ENCODE measurements at regions not wholly inside any gene's neighbourhood (a gene's known extent, or its start where the extent isn't known, plus 50 kb on each side); places are given as distances from the start of the nearest gene placed in this dataset.

DNA sequence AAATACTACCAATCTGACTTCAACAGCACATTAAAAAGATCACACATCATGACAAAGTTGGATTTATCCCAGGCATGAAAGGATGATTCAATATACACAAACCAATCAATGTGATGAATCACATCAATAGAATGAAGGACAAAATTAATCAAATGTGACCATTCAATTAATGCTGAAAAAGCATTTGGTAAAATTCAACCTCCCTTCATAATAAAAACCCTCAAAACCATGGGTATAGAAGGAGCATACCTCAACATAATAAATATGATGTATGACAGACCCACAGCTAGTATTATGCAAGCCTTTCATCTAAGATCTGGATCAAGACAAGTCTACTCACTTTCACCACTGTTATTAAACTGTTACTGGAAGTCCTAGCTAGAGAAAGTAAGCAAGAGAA lies 921.7 kb upstream of the RAG2 start:
- no peak for DNase-seq (ENCODE audit: low read depth)

DNA sequence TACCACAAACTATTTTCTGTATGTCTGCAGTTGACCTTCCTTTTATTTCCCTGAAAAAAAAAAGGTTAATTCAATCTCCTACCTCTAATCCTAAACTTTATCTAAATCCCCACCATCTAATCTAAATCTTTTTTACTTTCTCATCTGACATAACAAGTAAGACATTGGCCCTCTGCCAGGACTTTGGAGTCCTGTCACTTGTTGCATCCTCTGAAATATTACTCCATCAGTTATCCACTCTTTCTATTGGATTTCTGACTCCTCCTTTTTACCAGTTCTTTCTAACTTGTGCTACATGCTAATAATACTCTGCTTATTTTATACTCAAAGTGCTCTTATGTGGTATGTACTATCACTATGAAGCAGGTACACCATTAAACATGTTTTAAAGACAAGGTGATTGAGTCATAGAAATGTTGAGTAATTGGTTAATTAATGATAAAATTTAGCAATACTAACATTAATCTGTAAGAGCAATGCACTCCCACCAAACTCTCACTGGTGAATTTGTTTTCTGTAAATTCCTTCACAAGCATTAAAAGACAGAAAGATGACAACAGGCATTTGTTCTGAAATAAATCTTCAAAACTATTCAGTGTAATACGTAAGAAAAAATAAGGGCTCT lies 914.2 kb upstream of the RAG2 start:
- DNase-seq (ENCODE audit: low read depth): no peak

DNA sequence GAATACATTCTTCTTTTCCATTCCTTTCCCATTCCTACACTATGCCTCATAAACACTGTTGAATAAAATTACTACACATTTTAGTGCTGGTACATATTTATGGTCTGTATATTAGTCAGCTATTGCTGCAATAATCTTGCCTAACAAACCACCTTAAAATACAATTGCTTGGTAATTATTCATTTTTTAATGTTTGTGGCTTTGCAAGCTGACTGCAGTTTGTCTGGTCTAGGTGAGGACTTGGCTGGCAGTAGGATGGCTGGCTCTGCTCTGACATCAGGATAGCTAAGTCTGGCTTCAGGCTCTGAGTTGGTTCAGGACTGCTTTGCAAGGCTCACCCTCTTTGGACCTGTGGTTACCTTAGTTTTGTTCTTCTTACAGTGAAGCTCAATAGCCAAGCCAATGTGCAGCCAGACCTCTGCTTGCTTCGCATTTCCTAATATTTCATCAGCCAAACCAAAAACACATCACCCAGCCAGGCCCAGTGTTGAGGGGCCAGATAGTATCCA lies 913.4 kb upstream of the RAG2 start:
- no peak for DNase-seq (ENCODE audit: low read depth)

DNA sequence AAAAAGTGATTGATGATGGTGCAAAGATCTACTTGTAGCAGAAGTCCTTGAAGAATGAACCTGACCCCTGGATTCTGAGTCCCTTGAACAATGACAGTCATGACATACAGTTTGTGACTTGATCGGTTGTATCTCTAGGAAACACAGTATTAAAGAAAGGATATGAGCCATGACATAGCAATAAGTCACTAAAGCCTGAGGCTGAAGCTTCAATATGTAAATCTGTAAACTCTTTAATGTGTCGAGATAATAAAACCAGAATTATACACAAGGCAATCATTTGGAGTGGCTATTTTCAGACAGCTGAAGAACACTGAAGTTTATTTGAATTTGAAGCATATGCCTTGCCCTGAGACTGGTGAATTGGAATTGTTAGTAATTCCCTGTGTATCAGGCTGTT lies 911.5 kb upstream of the RAG2 start:
- no peak for DNase-seq (ENCODE audit: low read depth)

DNA sequence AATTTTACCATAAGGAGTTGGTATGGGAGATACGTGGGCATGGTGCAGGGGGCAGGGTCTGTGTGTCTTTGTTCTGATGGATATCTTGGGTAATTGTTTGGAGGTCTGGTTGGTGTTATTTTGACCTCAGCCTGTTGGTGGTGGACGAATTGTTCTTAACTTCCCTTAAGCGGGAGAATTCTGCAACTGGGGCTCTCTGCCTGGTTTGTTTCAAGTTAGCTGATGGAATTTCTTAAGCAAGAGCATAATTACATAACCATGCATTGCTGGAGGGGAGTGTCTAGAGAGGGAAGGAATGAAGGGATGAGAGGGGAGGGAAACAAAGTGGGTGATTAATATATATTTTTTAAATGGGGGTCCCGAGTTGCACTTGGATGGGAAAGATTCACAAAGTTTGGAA lies 908.5 kb upstream of the RAG2 start:
- no peak for DNase-seq (ENCODE audit: low read depth)

DNA sequence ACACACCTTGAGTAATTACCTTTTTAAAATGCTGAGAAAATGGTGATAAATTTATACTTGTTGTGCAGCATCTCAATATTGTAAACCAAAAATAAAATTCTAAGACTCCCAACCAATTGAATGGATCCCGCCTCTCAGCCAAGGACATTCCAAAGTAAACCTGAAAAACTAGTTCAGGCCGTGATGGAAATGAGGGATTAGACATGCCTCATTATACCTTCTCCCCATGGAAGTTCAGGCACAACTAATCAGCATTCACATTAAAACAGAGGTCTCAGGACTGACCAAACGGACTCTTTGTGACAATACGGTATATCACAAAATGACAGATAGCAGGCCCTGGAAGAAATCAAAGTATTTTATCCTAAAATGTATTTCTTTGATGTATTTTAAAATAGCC lies 907.4 kb upstream of the RAG2 start:
- DNase-seq (ENCODE audit: low read depth): no peak

DNA sequence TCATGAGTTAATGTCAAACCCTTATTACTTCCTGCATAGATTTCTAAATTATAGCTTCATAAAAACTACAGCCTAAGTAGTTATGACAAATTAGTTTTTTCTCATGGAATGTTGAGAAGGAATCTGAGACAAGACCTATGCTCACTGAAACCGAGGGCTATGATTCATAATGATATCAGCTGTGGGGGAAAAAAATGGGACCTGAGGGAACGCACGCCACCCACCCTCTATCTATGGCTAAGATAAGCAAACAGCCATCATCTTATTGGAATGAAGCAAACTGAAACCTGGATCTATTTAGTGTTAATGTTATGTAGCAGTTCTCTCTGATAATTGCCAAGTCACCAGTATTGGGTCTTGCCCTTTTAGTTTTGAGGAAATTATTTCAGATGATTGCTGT lies 906.9 kb upstream of the RAG2 start:
- no peak for DNase-seq (ENCODE audit: low read depth)

DNA sequence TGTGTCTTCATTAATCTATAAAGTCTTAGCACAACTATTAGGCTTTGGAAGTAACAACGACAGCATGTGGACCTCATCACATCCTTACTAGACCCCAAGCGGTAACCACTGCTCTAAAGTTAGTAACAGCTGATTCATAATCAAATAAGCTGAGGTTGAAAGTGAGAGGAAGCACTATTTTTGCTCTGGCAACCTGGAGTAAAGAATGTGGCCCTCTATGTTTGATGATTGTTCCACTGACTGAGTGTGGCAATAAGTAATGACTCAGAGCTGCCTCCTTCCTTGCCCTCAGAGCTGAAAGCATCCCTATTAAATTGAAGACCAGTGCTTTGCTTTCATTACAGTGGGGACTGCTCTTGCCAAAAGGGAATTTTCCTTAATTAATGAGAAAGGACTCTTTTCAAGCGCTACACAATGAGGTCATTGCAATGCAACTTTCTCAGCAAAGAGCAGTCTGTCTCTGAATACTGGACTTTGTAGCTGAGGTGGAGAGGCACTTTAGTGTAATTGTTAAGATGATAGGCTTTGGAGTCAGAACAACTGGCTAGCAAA lies 906.1 kb upstream of the RAG2 start:
- no peak for DNase-seq (ENCODE audit: low read depth)

DNA sequence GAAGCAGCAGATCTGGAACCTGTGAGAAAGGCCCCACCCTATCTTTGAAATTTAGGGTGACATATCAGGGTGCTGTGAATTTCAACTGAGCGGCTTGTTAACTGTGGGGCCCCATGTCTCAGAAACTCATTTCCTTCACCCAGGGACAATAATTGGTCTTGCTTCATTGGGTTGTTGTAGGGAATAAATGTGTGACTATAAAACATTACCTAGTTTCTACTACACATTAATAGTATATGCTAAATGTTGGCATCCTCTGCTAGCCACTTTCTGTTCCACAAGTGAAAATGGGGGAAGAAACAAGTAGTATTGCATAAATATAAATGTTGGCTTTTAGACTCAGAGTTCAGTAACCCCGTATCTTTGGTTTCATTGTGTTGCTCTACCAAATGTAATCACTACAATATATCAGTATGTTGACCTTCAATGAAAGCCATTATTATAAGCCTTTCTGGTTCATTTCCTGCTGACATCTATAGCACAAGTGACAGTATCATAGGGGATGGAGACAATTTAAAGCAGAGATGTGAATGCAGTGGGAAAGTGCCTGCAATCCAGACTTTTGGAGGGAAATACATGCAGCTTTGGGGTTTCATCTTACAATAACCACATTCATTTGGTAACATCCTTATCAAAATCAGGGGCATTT lies 905.5 kb upstream of the RAG2 start:
- no peak for DNase-seq (ENCODE audit: low read depth)

DNA sequence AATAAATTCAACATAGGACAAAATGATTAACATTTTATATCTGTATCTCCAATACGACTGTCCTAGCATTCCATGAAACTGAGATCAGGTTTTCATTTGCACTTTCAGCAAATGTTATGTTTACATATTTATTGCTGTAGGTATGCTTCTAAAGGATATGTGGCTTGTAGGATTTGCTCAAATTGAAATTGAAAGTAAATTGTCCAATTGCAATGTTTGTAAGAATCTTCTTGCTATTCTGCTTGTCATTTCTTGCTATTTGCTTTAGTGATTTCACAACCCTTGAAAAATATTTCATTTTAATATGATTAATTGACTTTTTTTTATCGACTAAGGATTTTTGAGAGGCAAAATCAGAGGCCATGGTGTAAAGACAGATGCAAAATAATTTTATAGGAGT lies 904.2 kb upstream of the RAG2 start:
- DNase-seq (ENCODE audit: low read depth): no peak

DNA sequence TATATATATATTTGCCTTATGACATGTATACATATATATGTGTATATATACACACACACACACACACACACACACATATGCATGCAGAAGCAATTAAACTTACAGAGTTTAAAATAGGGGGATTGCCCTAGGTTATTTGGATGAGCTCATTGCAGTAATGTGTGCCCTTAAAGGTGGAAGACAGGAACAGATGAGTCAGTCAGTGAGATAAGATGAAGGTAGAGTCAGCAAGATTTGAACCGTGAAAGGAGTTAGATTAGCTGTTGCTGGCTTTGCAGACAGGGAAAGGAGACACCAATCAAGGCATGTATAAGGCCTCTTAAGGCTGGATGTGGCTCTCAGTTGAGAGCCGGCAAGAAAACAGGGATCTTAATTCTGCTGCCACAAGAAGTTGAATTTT lies 902.4 kb upstream of the RAG2 start:
- no peak for DNase-seq (ENCODE audit: low read depth)

DNA sequence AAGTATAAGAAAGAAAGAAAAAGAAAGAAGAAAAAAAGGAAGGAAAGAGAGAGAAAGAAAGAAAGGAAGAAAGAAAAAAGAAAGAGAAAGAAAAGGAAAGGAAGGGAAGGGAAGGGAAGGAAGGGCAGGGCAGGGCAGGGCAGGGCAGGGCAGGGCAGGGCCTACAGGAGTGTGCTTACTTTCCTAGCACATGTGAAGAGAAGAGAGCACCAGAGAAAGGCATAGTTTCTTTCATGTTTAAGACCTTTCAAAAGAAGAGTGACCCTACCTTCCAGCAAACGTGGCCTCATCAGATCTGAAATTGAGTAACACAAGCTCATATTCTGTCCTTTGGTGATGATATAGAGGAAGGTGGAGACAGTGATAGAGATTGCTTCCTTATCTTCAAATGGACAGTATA lies 899.3 kb upstream of the RAG2 start:
- no peak for DNase-seq (ENCODE audit: low read depth)

DNA sequence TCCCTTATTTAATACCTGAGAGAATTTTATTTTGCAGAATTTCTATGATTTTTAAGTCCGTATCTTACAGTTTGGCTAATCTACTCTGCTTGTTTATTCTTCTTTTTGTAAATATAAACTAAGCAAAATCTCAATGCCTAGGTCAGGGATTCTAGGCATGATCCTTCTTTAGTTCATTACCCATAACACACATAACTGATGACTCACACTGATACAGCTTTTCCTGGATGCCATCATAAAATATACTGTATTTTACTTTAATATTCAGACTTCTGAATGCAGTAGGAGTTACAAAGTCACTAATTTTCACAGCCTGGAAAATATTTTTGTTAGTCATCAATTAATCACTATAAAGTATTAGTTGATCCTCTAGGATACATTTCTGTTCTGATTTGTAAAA lies 898.2 kb upstream of the RAG2 start:
- DNase-seq (ENCODE audit: low read depth): no peak

DNA sequence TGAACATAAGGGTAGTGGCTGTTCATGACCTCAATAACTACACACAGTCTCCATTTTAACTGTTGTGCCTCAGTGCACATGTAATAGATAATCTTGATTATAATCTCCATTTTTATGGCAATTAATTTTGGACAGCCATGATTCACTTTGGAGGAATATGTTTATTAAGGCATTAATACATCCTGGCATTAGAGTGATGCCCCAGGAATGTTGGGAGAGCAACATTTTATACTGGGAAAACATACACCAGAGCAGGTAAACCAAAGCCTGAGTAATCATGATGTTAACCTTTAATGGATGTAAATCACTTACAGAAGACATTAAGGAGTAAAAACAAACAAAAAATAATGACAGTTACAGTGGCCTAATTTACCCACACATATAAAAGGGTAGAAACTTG lies 886.3 kb upstream of the RAG2 start:
- DNase-seq (ENCODE audit: low read depth): no peak

DNA sequence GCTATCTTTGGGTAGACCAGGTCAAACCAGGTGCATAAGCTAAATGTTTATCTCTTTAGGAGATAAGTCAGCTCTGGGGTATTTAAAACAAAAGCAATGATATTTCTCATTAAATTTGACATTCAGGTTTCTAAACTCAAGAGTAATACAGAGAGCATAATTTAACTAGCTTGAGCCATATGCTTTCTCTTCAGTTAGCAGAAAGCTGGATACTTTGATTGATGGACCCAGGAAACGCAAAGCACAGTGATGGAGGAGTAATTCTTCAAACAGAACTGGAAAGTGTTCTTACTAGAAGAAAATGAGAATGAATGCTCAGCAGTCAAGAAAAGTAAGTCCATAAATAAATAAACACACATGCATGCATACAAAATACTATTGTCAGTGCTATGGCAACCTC lies 885.7 kb upstream of the RAG2 start:
- DNase-seq (ENCODE audit: low read depth): no peak

DNA sequence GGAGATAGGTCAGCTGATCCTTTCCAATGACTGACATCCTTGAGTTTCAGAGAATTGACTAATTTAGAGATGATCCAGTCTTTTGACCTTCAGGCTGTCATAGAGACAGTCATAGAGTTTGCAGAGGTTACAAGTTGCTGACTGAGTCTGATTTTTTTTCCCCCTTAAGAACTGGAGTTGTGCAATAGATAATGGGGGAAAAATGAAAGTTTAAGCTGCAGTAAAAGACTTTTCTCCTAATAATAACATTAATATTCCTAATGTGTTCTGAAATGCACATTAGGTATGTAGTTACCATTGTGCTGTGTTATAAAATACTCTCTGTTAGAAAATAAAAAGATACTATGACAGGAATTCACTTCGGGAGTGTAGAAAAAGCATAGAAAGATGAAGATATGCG lies 876.9 kb upstream of the RAG2 start:
- DNase-seq (ENCODE audit: low read depth): no peak

DNA sequence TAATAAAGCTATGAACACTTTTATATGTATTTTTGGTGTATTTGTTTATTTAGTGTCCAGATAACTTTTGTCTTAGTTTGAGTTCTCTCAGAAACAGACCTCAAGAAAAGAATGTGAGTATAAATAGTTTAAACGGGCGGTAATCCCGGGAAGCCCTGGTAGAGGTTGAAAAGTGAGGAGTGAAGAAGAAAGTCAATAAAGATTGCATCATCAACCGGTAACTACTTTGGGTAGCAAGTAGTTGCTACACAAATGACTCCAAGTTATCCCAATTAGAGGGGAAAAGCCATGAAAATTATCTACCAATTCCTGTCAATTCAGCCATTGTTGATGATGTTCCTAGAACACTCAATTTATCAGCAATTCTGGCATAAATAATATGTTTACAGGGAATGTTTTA lies 870.3 kb upstream of the RAG2 start:
- no peak for DNase-seq (ENCODE audit: low read depth)

DNA sequence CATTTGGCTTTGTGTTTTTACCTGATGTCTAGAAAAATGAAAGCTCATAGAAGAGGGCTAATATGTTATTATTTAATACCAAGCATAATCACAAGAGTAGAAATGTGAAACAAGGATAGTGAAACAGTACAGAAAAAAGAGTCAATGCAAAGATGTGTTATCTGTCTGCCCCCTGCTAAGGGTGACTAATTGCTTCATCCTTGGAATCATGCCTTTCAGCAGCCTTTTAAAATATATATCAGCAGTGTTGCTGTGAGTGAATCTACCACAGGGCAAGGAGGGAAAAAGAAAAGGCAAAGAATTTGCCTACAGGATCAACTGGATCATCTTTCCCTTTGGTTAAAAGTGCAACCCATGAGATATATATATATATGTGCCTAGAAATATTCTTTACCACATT lies 867.2 kb upstream of the RAG2 start:
- no peak for DNase-seq (ENCODE audit: low read depth)

DNA sequence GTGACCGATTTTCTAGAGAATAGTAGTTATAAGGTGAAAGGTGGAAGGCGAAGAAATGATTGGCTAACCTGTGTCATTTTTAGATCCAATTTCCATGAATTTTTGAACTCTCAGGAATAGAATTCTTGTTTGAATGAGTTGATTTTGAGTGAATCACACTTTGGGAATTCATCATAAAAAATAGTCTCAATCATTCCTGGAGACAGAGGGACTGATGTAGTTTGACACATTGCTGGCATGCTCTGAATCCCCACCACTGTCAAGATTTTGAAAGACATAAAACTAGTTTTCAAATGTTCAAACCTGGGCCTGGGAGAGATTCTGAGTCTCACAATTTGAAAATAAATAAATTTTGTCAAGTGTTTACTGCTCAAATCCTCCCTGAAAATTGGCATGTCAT lies 861.4 kb upstream of the RAG2 start:
- DNase-seq (ENCODE audit: low read depth): no peak

DNA sequence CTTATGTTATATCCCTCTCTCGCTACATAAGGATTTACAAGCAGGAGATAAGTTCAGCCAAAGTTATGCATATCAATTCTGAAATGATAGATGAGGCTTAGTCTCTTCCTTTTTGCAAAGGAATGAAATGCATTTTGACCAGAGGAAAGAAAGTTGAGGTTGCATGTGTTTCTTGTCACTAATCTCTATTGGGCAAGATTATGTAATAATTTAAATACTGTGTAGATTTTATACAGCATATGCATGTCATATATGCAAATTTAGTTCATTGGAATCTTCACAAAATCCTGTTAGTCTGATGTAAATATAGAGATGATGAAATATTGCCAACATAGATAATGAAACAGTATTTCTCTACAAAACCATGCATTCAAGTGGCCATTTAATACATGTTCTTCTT lies 858.7 kb upstream of the RAG2 start:
- DNase-seq (ENCODE audit: low read depth): no peak

DNA sequence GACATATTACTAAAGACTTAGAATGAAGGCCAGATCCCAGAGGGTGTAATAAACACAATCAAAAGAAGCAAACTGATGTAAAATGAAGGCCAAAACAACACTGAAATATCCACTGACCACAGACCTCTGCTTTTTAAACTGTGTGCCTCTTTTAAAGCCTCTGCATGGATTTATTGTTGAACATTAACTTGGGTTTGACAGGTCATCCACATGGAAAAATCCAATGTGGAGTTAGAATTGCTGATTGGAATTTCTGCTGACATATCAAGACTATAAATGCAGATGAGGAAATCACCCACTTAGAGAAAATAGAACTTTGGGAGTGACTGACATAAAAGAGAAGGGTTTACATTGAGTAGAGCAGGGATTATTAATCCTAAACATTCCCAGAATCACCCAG lies 853.9 kb upstream of the RAG2 start:
- no peak for DNase-seq (ENCODE audit: low read depth)

DNA sequence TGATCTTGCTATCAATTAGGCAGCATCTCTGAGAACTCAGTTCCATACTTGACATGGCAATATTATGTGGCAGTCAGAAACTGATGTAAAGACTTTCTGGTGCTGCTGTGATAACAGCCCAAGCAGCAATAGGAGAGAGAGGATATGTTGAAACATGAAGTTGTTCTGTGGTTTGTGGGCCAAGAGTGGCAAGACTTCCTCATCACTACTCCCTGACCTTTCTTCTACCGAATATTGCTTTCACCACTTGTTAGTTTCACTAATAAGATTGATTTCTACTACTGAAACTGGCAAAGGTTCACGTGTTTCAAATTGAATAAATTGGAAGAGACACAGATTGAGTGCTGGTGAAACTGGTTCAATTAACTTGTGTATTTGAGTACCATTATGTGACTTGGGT lies 852.6 kb upstream of the RAG2 start:
- DNase-seq (ENCODE audit: low read depth): no peak

DNA sequence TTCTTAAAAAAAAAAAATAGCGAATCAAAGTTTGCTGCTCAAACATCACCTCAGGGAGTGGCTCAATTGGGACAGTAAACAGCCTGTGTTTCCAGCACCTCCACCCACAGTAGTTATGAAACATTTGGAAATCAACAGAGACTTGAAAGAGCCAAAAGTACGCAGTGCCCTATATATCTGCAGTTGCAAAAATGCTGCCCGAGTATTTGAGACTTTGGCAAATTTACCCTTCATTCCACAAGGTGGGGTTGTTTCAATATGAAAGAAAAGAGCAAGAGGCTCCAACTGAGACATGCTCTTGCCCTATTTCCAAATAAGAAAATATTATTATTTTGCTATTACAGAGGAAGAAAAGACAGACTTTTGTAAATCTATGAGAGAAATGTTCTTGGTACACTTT lies 851.1 kb upstream of the RAG2 start:
- no peak for DNase-seq (ENCODE audit: low read depth)

DNA sequence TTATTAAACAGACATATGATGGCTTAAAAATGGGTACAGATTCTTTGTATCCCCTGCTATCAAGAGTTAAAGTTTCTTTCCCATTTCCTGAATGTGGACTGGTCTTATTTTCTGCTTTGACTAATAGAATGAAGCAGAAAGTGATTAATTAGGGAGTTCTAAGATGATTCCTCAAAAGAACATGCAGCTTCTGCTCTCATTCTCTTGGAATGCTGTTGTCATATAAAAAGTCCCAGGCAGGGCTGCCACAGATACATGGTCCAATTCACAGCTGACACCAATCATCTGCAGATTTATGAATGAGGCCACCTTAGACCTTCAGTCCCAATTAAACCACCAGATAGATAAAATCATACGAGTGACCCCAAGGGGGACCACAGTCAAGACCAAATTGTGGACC lies 844.5 kb upstream of the RAG2 start:
- DNase-seq (ENCODE audit: low read depth): no peak
